Kasumi-1 (cell line): ENCODE measurements at regions not wholly inside any gene's neighbourhood (a gene's known extent, or its start where the extent isn't known, plus 50 kb on each side); places are given as distances from the start of the nearest gene placed in this dataset.
"Not testable (repeated sequence)": the region's sequence is repeated elsewhere in the genome, so short reads cannot be mapped to it uniquely, and the experiment has no call there.

Source experiments
- DNase-seq, 2 experiments: peaks; one replicate each; lab custom pipeline; 2025; lab: John Stamatoyannopoulos, UW

GRCh38 chr7:115210552-115210951 lies 288.7 kb downstream of the MDFIC start:
- no peak for DNase-seq

GRCh38 chr7:115208710-115209560 lies 287.0 kb downstream of the MDFIC start:
- no peak for DNase-seq

- not testable (repeated sequence) for DNase-seq
Measured at GRCh38 chr7:115206374-115206773, 284.5 kb downstream of the MDFIC start.

- DNase-seq = no peak
Measured at GRCh38 chr7:115198143-115198542, 276.2 kb downstream of the MDFIC start.

GRCh38 chr7:115195208-115195607 lies 273.3 kb downstream of the MDFIC start:
- no peak for DNase-seq

GRCh38 chr7:115191526-115191925 lies 269.6 kb downstream of the MDFIC start:
- DNase-seq = no peak

- peak; percentile 61 to 70 for DNase-seq
Measured at GRCh38 chr7:115183431-115184057, 261.6 kb downstream of the MDFIC start.

- no peak for DNase-seq
Measured at GRCh38 chr7:115178835-115179234, 256.9 kb downstream of the MDFIC start.

GRCh38 chr7:115177823-115178222 lies 255.9 kb downstream of the MDFIC start:
- no peak for DNase-seq

GRCh38 chr7:115177103-115177502 lies 255.2 kb downstream of the MDFIC start:
- DNase-seq = no peak

GRCh38 chr7:115172397-115172796 lies 250.5 kb downstream of the MDFIC start:
- not testable (repeated sequence) for DNase-seq

- DNase-seq = no peak
Measured at GRCh38 chr7:115153769-115154477, 232.0 kb downstream of the MDFIC start.

- no peak for DNase-seq
Measured at GRCh38 chr7:115153176-115153575, 231.3 kb downstream of the MDFIC start.

- DNase-seq = no peak
Measured at GRCh38 chr7:115146148-115146547, 224.3 kb downstream of the MDFIC start.

- no peak for DNase-seq
Measured at GRCh38 chr7:115145512-115145911, 223.6 kb downstream of the MDFIC start.

- DNase-seq = no peak
Measured at GRCh38 chr7:115137816-115138215, 215.9 kb downstream of the MDFIC start.

GRCh38 chr7:115136796-115137443 lies 215.0 kb downstream of the MDFIC start:
- DNase-seq = no peak

GRCh38 chr7:115135769-115136410 lies 214.0 kb downstream of the MDFIC start:
- DNase-seq = peak; percentile 15 to 16

- peak; percentile 67 to 76 for DNase-seq
Measured at GRCh38 chr7:115135146-115135545, 213.3 kb downstream of the MDFIC start.

- DNase-seq = no peak
Measured at GRCh38 chr7:115133248-115133647, 211.4 kb downstream of the MDFIC start.

GRCh38 chr7:115132096-115132495 lies 210.2 kb downstream of the MDFIC start:
- no peak for DNase-seq

- DNase-seq = no peak
Measured at GRCh38 chr7:115128154-115128553, 206.3 kb downstream of the MDFIC start.
